ENCODE measurements at regions not wholly inside any gene's neighbourhood (a gene's known extent, or its start where the extent isn't known, plus 50 kb on each side); places are given as distances from the start of the nearest gene placed in this dataset.

- ChIA-PET CTCF (interaction anchor here (1.3 to 2.8 kb wide), 2 partner anchors 893 to 914 kb away, joined by 3 to 12 read pairs; no protein-coding TSS in a partner anchor), POLR2A (no interaction called here)
- Mint-ChIP-seq H3K27me3 (ENCODE audit: insufficient read depth, unreplicated experiment) (no peaks in the 10 kb centered on the region), H3K36me3 (ENCODE audit: insufficient read depth, unreplicated experiment) (no peaks in the 10 kb centered on the region), H3K4me1 (ENCODE audit: insufficient read depth, unreplicated experiment) (peaks cover 12% of the 10 kb centered on the region), H3K4me3 (ENCODE audit: unreplicated experiment) (no peak overlapping the region), H3K27ac (ENCODE audit: low read depth, unreplicated experiment) (no peak overlapping the region), H3K9me3 (ENCODE audit: unreplicated experiment) (no peaks in the 10 kb centered on the region)
- BruUV-seq (replicated peaks) = no TSS peak
- no peak for TF ChIP-seq CTCF (IDR thresholded peaks at IDR 0.05; ENCODE audit: unreplicated experiment)
- intact Hi-C loops (cut with micrococcal nuclease) = no loop called here
- DNase-seq (ENCODE audit: unreplicated experiment) = no peak
Observed at GRCh38 chr15:69573815-69574475, 121.3 kb downstream of the RPLP1 start.

GRCh38 chr15:69574506-69574905, 121.9 kb downstream of the RPLP1 start:
- Mint-ChIP-seq H3K4me3 (ENCODE audit: unreplicated experiment) (no peak overlapping the region), H3K27me3 (ENCODE audit: insufficient read depth, unreplicated experiment) (no peaks in the 10 kb centered on the region), H3K27ac (ENCODE audit: low read depth, unreplicated experiment) (no peak overlapping the region), H3K9me3 (ENCODE audit: unreplicated experiment) (no peaks in the 10 kb centered on the region), H3K36me3 (ENCODE audit: insufficient read depth, unreplicated experiment) (no peaks in the 10 kb centered on the region), H3K4me1 (ENCODE audit: insufficient read depth, unreplicated experiment) (peaks cover 18% of the 10 kb centered on the region)
- TF ChIP-seq CTCF (IDR thresholded peaks at IDR 0.05; ENCODE audit: unreplicated experiment) = no peak
- ChIA-PET CTCF (interaction anchor here (1.1 to 2.8 kb wide), 3 partner anchors 45 to 913 kb away, joined by 3 to 12 read pairs (median 3); no protein-coding TSS in a partner anchor), POLR2A (no interaction called here)
- no TSS peak for BruUV-seq (replicated peaks)
- no peak for DNase-seq (ENCODE audit: unreplicated experiment)
- intact Hi-C loops (cut with micrococcal nuclease) = no loop called here

GRCh38 chr15:69575387-69575786, 122.8 kb downstream of the RPLP1 start:
- ChIA-PET CTCF (interaction anchor here (0.6 to 2.8 kb wide), 18 partner anchors 11 to 978 kb away, joined by 3 to 15 read pairs (median 3); no protein-coding TSS in a partner anchor), POLR2A (interaction anchor here (2.1 kb wide), 1 partner anchor 524 kb away, joined by 8 read pairs; no protein-coding TSS in a partner anchor)
- intact Hi-C loops (cut with micrococcal nuclease) = loop anchor here (5.0 kb wide), 1 partner anchor 98 kb away; no protein-coding TSS in a partner anchor
- H3K36me3 Mint-ChIP-seq (ENCODE audit: insufficient read depth, unreplicated experiment) = no peaks in the 10 kb centered on the region
- H3K27ac Mint-ChIP-seq (ENCODE audit: low read depth, unreplicated experiment) = no peak overlapping the region
- H3K4me1 Mint-ChIP-seq (ENCODE audit: insufficient read depth, unreplicated experiment) = peaks cover 21% of the 10 kb centered on the region
- H3K4me3 Mint-ChIP-seq (ENCODE audit: unreplicated experiment) = no peak overlapping the region
- H3K27me3 Mint-ChIP-seq (ENCODE audit: insufficient read depth, unreplicated experiment) = no peaks in the 10 kb centered on the region
- no TSS peak for BruUV-seq (replicated peaks)
- TF ChIP-seq CTCF (IDR thresholded peaks at IDR 0.05; ENCODE audit: unreplicated experiment) = no peak
- DNase-seq (ENCODE audit: unreplicated experiment) = no peak
- H3K9me3 Mint-ChIP-seq (ENCODE audit: unreplicated experiment) = no peaks in the 10 kb centered on the region

GRCh38 chr15:69576035-69576526, 123.5 kb downstream of the RPLP1 start:
- Mint-ChIP-seq H3K27ac (ENCODE audit: low read depth, unreplicated experiment) (no peak overlapping the region), H3K27me3 (ENCODE audit: insufficient read depth, unreplicated experiment) (no peaks in the 10 kb centered on the region), H3K36me3 (ENCODE audit: insufficient read depth, unreplicated experiment) (no peaks in the 10 kb centered on the region)

More at GRCh38 chr15:69576035-69576526, 123.5 kb downstream of the RPLP1 start:
- peak; percentile 82 for TF ChIP-seq CTCF (IDR thresholded peaks at IDR 0.05; ENCODE audit: unreplicated experiment)
- POLR2A ChIA-PET = interaction anchor here (2.1 kb wide), 1 partner anchor 523 kb away, joined by 8 read pairs; no protein-coding TSS in a partner anchor
- intact Hi-C loops (cut with micrococcal nuclease) = loop anchor here (1.0 to 5.0 kb wide), 4 partner anchors 99 to 912 kb away; no protein-coding TSS in a partner anchor
- DNase-seq (ENCODE audit: unreplicated experiment) = peak; percentile 61
- CTCF ChIA-PET = interaction anchor here (0.6 to 2.8 kb wide), 25 partner anchors 10 to 1147 kb away, joined by 3 to 15 read pairs (median 4); no protein-coding TSS in a partner anchor
- Mint-ChIP-seq H3K4me3 (ENCODE audit: unreplicated experiment) (no peak overlapping the region), H3K9me3 (ENCODE audit: unreplicated experiment) (no peaks in the 10 kb centered on the region), H3K4me1 (ENCODE audit: insufficient read depth, unreplicated experiment) (peaks cover 21% of the 10 kb centered on the region)
- BruUV-seq (replicated peaks) = no TSS peak
